ENCODE measurements at regions not wholly inside any gene's neighbourhood (a gene's known extent, or its start where the extent isn't known, plus 50 kb on each side); places are given as distances from the start of the nearest gene placed in this dataset.
A peak's percentile ranks its signal among the peaks of the same experiment; 100 is the strongest.
"Not testable (repeated sequence)": the region's sequence is repeated elsewhere in the genome, so short reads cannot be mapped to it uniquely, and the experiment has no call there.

GRCh38 chr12:89062996-89063395, 289.3 kb downstream of the DUSP6 start:
- DNase-seq (ENCODE audit: low read depth, low spot score), result no peak

DNA sequence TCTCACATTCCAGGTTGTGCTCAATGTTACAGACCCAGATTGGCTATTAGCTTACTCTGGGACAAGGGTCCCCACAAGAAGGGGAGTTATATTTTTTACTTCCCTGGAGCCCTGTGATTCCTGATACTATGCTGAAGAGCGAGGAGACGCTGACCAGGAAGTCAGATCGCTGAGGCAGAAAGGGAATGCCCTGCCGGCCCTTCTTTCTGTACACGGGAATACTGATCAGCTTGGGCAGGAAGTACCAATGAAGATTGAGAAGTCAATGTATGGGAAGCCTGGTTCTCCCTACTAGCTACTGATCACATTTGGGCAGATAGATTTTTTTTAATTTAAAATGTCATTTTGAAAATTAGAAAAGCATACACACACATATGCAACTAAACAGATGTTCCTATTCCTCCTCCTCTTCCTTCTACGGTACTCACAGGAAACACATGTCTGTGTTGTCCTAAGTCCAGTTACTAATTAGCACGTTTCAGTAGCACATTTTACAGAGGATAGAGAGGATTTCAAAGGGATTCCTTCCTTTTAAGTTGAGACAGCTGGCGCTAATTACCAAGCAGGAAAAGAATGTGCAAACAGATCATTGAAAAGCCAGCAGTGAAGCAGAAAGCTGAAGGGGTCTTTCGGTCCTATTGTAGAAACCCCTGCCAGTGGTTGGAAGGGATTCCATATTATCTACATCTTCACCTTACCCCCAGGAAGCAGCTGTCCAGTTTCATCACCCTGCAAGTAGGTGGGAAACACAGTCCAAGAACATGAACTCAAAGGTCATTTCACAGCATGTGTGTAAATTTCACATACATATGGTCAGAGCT, 292.4 kb downstream of the DUSP6 start:
- DNase-seq (ENCODE audit: low read depth, low spot score), result no peak

GRCh38 chr12:89059056-89059455, 293.2 kb downstream of the DUSP6 start:
- no peak for DNase-seq (ENCODE audit: low read depth, low spot score)

DNA sequence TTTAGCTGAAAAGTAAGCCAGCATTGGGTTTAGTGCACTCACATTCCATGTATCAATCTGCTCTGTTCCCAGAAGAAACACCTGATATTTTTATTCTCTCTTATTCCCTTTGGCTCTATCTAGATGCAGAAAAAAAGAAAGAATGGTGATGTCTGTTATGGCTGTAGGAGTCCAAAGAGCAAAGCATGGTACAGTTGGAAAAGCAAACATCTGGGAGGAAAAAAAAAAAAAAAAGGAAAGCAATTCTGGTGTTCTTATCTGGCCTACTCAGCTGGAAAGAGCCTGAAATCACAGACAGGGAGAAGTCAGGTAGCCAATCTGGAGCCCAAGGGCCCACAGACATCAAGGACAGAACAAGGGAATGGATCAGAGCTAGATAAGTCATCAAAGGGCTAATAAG, 293.9 kb downstream of the DUSP6 start:
- DNase-seq (ENCODE audit: low read depth, low spot score), result no peak

GRCh38 chr12:89053817-89054216, 298.5 kb downstream of the DUSP6 start:
- DNase-seq (ENCODE audit: low read depth, low spot score), result not testable (repeated sequence)

DNA sequence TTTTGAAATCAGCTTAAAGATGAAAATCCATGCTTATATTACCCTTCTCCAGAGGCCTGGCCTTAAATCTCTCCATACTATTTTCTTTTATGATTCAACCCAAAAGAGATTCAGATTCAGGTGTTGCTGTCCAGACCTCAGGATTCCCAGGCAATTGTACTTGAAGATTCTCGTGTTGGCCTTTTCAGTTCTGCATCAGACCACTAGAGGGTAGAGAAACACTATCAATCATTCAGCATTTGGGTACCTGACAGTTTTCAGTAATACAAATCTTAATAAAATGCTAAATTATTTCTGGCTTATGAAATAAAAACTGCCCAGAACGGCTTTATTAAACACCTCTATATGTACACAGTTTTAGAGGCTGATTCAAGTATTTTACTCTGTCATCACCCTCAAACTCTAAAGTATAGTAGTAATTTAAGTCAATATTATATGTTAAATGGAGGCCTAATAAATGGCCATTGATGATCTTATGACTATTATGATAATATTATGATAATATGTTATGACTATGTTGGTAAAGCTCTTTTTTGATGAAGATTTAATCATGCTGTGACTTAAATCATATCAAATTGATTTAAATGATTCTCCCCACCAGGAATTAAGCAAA, 301.1 kb downstream of the DUSP6 start:
- no peak for DNase-seq (ENCODE audit: low read depth, low spot score)

DNA sequence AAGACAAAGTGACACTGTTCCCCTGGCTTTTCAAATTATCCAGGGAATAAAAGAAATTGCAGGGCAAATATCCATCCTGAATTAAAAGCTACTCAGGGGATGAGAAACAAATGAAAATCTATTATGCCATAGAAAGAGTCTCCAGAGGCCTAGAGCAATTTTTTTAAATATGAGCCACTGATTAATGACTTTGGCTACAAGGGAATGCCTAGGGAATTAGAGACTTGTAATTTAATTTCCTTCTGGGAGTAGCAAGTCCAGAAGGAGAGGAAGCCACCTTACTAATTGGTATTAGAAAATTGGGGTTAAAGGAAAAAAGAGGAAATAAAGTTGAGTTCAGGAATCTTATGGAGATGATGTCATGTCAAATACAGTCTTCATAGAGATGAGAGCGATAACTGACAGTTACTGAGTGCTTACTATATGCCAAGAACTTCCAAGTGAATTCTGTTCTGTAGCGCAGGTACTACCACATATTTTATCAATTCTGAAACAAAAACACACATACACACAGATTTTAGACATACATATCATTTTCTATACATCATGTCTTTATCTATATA, 304.4 kb downstream of the DUSP6 start:
- DNase-seq (ENCODE audit: low read depth, low spot score), result no peak

DNA sequence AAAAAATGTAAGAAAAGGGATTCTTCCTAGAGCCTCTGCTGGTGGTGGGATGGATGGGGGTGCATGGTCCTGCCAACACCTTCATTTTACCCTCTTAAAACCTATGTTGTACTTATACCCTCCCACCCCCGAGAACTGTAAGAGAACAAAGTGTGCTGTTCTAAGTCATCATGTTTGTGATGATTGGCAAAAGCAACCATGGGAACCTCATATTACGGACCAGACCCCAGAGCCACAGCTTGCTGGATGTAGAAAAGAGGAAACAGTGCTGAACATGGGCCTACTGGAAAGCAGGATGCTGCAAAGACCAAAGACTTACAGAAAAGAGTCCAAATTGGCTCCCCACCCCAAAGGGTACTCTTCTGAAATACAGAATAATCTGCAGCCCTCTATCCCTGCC, 311.2 kb downstream of the DUSP6 start:
- no peak for DNase-seq (ENCODE audit: low read depth, low spot score)

DNA sequence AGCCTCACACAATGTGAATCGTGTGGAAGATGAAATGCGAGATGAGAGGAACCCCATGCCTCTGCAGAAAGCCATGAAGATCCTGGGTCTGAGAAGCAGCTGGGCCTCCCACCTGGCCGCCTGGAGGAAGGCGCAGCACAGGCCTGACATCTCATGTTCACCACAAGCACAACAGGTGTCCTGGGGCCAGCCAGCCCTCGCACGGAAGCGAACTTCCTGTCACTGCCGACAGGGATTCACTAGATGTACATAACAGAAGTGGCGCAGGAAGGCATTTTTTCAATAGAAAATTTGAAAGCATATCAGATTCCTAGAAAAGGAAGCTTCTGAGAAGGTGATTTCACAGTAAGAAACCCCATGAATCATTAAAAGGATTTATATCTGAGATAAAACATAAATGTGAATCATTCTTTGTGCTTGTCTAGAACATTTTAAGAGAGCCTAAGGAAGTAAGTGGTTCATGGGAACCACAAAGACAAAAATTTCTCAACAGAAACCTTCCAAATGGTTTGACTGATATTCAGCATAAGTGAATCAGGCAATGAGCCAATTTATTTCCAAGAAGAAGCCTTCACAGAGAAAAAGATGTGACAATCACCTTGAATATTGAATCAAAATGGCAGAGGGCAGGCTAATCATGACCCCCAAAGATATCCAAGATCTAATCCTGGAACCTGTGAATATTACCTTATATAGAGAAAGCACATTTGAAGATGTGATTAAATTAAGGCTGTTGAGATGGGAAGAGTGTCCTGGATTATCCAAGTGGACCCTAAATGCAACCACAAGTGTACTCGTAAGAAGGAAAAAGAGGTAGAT, 311.9 kb downstream of the DUSP6 start:
- DNase-seq (ENCODE audit: low read depth, low spot score), result peak; percentile 59

GRCh38 chr12:89038831-89039512, 313.3 kb downstream of the DUSP6 start:
- DNase-seq (ENCODE audit: low read depth, low spot score), result no peak

GRCh38 chr12:89033062-89033461, 319.2 kb downstream of the DUSP6 start:
- no peak for DNase-seq (ENCODE audit: low read depth, low spot score)

GRCh38 chr12:89029961-89030360, 322.3 kb downstream of the DUSP6 start:
- no peak for DNase-seq (ENCODE audit: low read depth, low spot score)

DNA sequence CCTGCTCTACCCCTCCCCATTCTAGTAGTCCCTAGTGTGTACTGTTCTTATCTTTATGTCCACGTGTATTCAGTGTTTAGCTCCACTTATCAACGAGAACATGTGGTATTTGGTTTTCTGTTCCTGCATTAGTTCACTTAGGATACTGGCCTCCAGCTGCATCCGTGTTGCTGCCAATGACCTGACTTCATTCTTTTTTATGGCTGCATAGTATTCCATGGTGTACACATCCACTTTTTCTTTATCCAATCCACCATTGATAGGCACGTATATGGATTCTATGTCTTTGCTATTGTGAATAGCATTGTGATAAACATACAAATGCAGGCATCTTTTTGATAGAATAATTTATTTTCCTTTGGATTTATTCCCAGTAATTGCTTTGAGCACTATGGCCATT, 327.7 kb downstream of the DUSP6 start:
- DNase-seq (ENCODE audit: low read depth, low spot score), result no peak

DNA sequence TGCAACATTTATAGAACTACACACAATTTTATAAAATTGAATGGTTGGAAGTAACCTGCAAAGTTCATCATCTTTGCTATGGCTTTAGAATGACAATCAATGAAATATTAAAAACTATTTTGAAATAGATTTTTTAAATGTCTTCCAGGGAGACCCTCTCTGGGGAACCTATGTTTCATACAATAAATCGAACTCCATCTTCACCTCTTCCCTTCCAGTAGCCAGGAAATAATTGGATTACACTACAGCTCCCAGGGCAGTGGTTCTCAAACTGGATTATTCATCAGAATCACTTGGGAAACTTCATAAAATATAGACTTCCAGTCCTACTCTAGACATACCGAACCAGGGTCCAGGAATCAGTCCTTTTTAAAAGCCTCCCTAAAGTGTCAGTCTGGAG, 328.4 kb downstream of the DUSP6 start:
- no peak for DNase-seq (ENCODE audit: low read depth, low spot score)

- DNase-seq (ENCODE audit: low read depth, low spot score), result no peak
Measured at GRCh38 chr12:89020689-89021088, 331.6 kb downstream of the DUSP6 start.

- no peak for DNase-seq (ENCODE audit: low read depth, low spot score)
Measured at GRCh38 chr12:89020121-89020480, 332.2 kb downstream of the DUSP6 start.

GRCh38 chr12:89019439-89020120, 332.7 kb downstream of the DUSP6 start:
- DNase-seq (ENCODE audit: low read depth, low spot score), result peak; percentile 48

- no peak for DNase-seq (ENCODE audit: low read depth, low spot score)
Measured at GRCh38 chr12:89016970-89017778, 335.1 kb downstream of the DUSP6 start.

DNA sequence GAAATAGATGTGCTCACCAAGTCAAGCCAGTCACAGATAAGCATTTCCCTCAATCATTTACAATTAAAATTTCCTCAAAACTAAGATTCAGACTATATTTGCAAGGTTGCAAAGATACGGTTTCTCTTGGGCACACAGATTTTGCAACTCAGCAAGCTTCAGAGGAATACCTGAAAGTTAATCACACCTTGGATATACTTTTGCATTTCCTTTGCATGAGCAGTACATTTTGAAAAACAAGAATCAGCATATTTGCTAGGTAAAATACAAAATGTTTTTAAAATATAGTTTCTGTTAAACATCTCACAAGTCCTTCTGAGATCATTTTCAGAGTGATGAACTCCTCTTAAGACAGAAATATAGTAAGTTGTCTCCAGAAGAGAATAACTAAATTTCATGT, 336.9 kb downstream of the DUSP6 start:
- DNase-seq (ENCODE audit: low read depth, low spot score), result no peak

GRCh38 chr12:88998421-88998820, 353.9 kb downstream of the DUSP6 start:
- no peak for DNase-seq (ENCODE audit: low read depth, low spot score)

Measured in activated CD4-positive, CD25-positive, alpha-beta regulatory T cell treated with anti-CD3 and anti-CD28 coated beads, Interleukin-2, amount 50 U/mL, for 16 hours (primary cell).